Natural killer cell (primary cell): ENCODE measurements at regions not wholly inside any gene's neighbourhood (a gene's known extent, or its start where the extent isn't known, plus 50 kb on each side); places are given as distances from the start of the nearest gene placed in this dataset.

Source experiments
- ATAC-seq, 3 donors: fragments of 150-1000 bp in 2 of 3; fragments of 200-7000 bp in 1 of 3; cut with Tn5 transposase; 1 replicate in 1 of 3; 2 replicates in 2 of 3; pipeline ENCODE4 v1.10.0; 2021; ENCODE audit warnings: mild to moderate bottlenecking in 2 of 3, moderate library complexity in 2 of 3
- DNase-seq, 2 donors: peaks; one replicate each; pipeline versions ENCODE4 v3.0.0 to v3.0.0-alpha.2; 2013 to 2021; ENCODE audit warnings: mixed read lengths in 1 of 2
- H3K27ac ChIP-seq: one replicate; pipeline ENCODE4 v1.5.1; 2013; ENCODE audit warnings: mild to moderate bottlenecking, low read length
- H3K27me3 ChIP-seq: one replicate; pipeline ENCODE4 v1.6.1; 2013; ENCODE audit warnings: low read length; ENCODE audit not compliant: control insufficient read depth, insufficient read depth
- H3K36me3 ChIP-seq: one replicate; pipeline ENCODE4 v1.6.1; 2013; ENCODE audit warnings: low read length; ENCODE audit not compliant: control insufficient read depth, insufficient read depth
- H3K4me1 ChIP-seq: one replicate; pipeline ENCODE4 v1.6.1; 2013; ENCODE audit warnings: low read length; ENCODE audit not compliant: control insufficient read depth, insufficient read depth
- H3K4me3 ChIP-seq: one replicate; pipeline ENCODE4 v1.5.1; 2013; ENCODE audit warnings: low read length
- H3K9me3 ChIP-seq: one replicate; pipeline ENCODE4 v1.6.1; 2013; ENCODE audit warnings: low read length; ENCODE audit not compliant: control insufficient read depth, insufficient read depth
- H3K27ac Mint-ChIP-seq, 2 donors: one replicate each; pipeline ENCODE4 v1.8.0; 2022; ENCODE audit warnings: mild to moderate bottlenecking in 2 of 2, mixed read lengths in 2 of 2, moderate library complexity in 1 of 2
- H3K27me3 Mint-ChIP-seq, 2 donors: one replicate each; pipeline ENCODE4 v1.8.0; 2022; ENCODE audit warnings: low read depth in 2 of 2, mixed read lengths in 2 of 2
- H3K36me3 Mint-ChIP-seq: one replicate; pipeline ENCODE4 v1.8.0; 2022; ENCODE audit warnings: mixed read lengths
- H3K4me1 Mint-ChIP-seq, 2 donors: one replicate each; pipeline ENCODE4 v1.8.0; 2022; ENCODE audit warnings: mixed read lengths in 2 of 2
- H3K4me3 Mint-ChIP-seq: one replicate; pipeline ENCODE4 v1.8.0; 2022; ENCODE audit warnings: mild to moderate bottlenecking, moderate library complexity, mixed read lengths
- H3K9me3 Mint-ChIP-seq, 2 donors: one replicate each; pipeline ENCODE4 v1.8.0; 2022; ENCODE audit warnings: mixed read lengths in 2 of 2
- WGBS: methylation state at CpG from one replicate; pipeline ENCODE4 v1.1.7; 2013; ENCODE audit warnings: missing lambda C conversion rate; ENCODE audit not compliant: insufficient coverage; 5-methylcytosine and 5-hydroxymethylcytosine counted together
- intact Hi-C: fragments of 100-400 bp; cut with micrococcal nuclease; formaldehyde crosslinking; loops from one replicate; pipeline ENCODE4 v1.14.2; 2022
- TF ChIP-seq, protein P1 (sequence below): fragments of 200-600 bp; IDR thresholded peaks from one replicate; pipeline ENCODE4 v1.8.0; 2022; ENCODE audit warnings: antibody characterized with exemption

DNA sequence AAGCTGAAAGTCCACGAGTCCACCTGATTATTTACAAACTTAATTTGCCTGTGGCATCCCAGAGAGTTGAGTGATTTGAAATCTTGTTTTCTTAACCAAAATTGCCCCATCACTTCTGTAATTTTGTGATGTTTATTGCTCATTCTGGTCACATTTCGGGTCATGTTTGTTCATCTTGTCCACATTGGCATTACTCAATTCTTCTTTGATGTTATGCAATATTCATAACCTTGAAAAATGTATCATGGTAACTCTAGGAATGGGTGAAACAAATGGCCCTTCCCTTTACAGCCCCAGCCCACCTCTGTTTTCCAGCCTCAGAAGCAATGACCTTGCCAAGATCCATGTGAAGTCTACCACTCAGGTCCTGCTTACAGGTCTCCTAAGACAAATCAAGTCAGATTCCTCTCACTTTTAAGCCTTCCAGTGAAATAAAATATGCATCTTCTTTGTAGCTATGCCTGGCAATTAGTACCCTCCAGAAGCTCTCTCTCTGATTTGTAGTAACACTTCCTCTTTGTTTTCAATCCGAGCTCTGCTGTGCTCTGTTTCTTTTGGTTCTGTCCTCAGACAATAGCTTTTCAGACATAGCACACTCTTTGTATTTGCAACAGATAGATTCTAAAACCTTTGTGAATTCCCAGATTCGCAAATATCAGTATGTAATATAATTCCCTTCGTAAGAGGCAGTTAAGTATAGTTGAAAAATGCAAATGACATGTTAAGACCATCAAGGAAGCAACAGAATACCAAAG is 330.3 kb upstream of the IRX1 start:
- DNase-seq (no peak), ATAC-seq (no peak)
- H3K27me3 ChIP-seq: no peaks in the 10 kb centered on the region
- 75% methylated on average over 3 of the region's 5 CpGs for WGBS
- no peaks in the 10 kb centered on the region for H3K4me1 Mint-ChIP-seq
- H3K4me3 Mint-ChIP-seq: no peak overlapping the region
- peaks cover 4% of the 10 kb centered on the region for H3K9me3 ChIP-seq
- no peaks in the 10 kb centered on the region for H3K27me3 Mint-ChIP-seq
- no peak overlapping the region for H3K4me3 ChIP-seq
- H3K27ac ChIP-seq: no peak overlapping the region
- TF ChIP-seq, protein P1, sequence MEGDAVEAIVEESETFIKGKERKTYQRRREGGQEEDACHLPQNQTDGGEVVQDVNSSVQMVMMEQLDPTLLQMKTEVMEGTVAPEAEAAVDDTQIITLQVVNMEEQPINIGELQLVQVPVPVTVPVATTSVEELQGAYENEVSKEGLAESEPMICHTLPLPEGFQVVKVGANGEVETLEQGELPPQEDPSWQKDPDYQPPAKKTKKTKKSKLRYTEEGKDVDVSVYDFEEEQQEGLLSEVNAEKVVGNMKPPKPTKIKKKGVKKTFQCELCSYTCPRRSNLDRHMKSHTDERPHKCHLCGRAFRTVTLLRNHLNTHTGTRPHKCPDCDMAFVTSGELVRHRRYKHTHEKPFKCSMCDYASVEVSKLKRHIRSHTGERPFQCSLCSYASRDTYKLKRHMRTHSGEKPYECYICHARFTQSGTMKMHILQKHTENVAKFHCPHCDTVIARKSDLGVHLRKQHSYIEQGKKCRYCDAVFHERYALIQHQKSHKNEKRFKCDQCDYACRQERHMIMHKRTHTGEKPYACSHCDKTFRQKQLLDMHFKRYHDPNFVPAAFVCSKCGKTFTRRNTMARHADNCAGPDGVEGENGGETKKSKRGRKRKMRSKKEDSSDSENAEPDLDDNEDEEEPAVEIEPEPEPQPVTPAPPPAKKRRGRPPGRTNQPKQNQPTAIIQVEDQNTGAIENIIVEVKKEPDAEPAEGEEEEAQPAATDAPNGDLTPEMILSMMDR: no peak
- peaks cover 0 to 2% of the 10 kb centered on the region in 2 donors for H3K9me3 Mint-ChIP-seq
- intact Hi-C loops: no loop called here
- H3K27ac Mint-ChIP-seq: no peak overlapping the region
- H3K36me3 Mint-ChIP-seq: no peaks in the 10 kb centered on the region
- no peaks in the 10 kb centered on the region for H3K4me1 ChIP-seq
- no peaks in the 10 kb centered on the region for H3K36me3 ChIP-seq

- no peak overlapping the region for H3K4me3 ChIP-seq
- Mint-ChIP-seq H3K4me3 (no peak overlapping the region), H3K4me1 (no peaks in the 10 kb centered on the region), H3K27ac (no peak overlapping the region), H3K36me3 (no peaks in the 10 kb centered on the region), H3K9me3 (peaks cover 0 to 2% of the 10 kb centered on the region in 2 donors), H3K27me3 (no peaks in the 10 kb centered on the region)
- H3K27me3 ChIP-seq: no peaks in the 10 kb centered on the region
- intact Hi-C loops: no loop called here
- TF ChIP-seq, protein P1: no peak
- 81% methylated on average over 4 of the region's 4 CpGs for WGBS
- peaks cover 4% of the 10 kb centered on the region for H3K9me3 ChIP-seq
- H3K36me3 ChIP-seq: no peaks in the 10 kb centered on the region
- DNase-seq (no peak), ATAC-seq (no peak)
- no peak overlapping the region for H3K27ac ChIP-seq
- no peaks in the 10 kb centered on the region for H3K4me1 ChIP-seq
Observed at GRCh38 chr5:3262451-3262850, 333.2 kb upstream of the IRX1 start.

DNA sequence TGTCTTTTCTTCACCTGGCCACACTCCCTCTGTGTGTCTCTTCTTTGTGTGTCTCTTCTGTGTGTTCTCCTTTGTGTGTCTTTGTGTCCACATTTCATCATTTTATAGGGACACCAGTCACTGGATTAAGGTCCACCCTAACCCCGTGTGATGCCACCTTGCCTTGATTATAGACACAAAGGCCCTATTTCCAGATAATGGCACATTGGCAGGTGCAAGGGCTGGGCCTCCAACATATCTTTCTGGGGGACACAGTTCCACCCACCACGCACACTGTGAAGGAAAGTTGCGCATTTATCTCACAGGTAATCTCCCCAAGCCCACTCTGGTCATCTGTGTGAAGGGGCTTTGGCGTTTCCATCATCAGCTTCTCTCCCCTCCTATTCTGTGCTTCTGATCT is 334.6 kb upstream of the IRX1 start:
- DNase-seq: no peak
- Mint-ChIP-seq H3K9me3 (peaks cover 0 to 2% of the 10 kb centered on the region in 2 donors), H3K27ac (no peak overlapping the region), H3K4me3 (no peak overlapping the region), H3K4me1 (no peaks in the 10 kb centered on the region), H3K36me3 (no peaks in the 10 kb centered on the region), H3K27me3 (no peaks in the 10 kb centered on the region)
- H3K9me3 ChIP-seq: peaks cover 4% of the 10 kb centered on the region
- 93% methylated on average over 4 of the region's 4 CpGs for WGBS
- H3K27ac ChIP-seq: no peak overlapping the region
- H3K4me3 ChIP-seq: no peak overlapping the region
- H3K36me3 ChIP-seq: no peaks in the 10 kb centered on the region
- no peak for ATAC-seq
- no peaks in the 10 kb centered on the region for H3K27me3 ChIP-seq
- TF ChIP-seq, protein P1: no peak
- no peaks in the 10 kb centered on the region for H3K4me1 ChIP-seq
- intact Hi-C loops: no loop called here

DNA sequence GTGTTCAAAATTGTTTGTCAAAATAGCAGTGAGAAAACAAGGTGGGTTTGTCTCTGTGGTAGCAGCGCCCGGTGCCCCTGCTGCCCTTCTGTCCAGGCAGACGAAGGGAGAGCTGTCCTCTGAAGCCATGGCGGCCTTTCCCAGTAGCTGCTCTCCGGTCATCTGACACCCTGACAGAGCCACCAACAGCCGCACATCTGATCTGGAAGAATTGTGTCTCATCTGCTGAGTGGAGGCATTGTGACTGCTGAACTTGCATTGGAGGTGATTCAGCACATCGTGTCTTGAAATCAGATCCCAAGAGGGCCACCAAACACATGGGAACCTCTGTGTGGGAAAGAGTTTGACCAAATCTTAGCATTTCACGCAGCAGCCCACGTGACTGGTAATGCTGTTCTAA is 337.6 kb upstream of the IRX1 start:
- Histone ChIP-seq H3K27me3 (no peaks in the 10 kb centered on the region), H3K36me3 (no peaks in the 10 kb centered on the region), H3K27ac (no peak overlapping the region), H3K4me3 (no peak overlapping the region), H3K9me3 (peaks cover 3% of the 10 kb centered on the region), H3K4me1 (no peaks in the 10 kb centered on the region)
- H3K36me3 Mint-ChIP-seq: no peaks in the 10 kb centered on the region
- intact Hi-C loops: no loop called here
- WGBS: 87% methylated on average over 9 of the region's 9 CpGs
- no peak overlapping the region for H3K4me3 Mint-ChIP-seq
- DNase-seq (no peak), ATAC-seq (no peak)
- H3K9me3 Mint-ChIP-seq: peaks cover 0 to 4% of the 10 kb centered on the region in 2 donors
- no peaks in the 10 kb centered on the region for H3K4me1 Mint-ChIP-seq
- H3K27me3 Mint-ChIP-seq: no peaks in the 10 kb centered on the region
- TF ChIP-seq, protein P1: no peak
- no peak overlapping the region for H3K27ac Mint-ChIP-seq
